ENCODE measurements at regions not wholly inside any gene's neighbourhood (a gene's known extent, or its start where the extent isn't known, plus 50 kb on each side); places are given as distances from the start of the nearest gene placed in this dataset.

DNA sequence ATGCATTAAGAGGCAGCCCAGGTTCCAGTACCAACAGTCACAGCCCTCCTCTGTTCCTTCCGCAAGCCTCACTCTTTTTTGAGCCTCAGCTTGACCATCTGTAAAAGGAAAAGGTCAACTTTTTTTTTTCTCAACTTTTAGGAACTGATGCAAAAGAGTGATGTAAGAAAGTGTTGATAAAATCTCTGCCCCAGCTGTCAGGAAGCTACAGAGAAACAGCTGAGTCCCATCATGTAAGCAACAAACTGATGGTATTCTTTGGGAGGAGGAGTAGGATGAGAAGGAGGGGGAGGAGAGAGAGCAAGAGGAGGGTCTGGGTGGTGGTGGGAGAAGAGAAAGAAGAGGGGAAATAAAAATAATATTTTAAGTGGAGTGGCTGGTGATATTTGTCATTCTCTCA lies 233.9 kb upstream of the TSHZ3 start:
- Histone ChIP-seq H3K27ac (no peak overlapping the region), H3K9me3 (no peaks in the 10 kb centered on the region), H3K27me3 (peaks cover 4% of the 10 kb centered on the region), H3K4me1 (ENCODE audit: control insufficient read depth in 1 of 2, insufficient read depth in 1 of 2, low read depth in 1 of 2, low read length in 1 of 2) (no peaks in the 10 kb centered on the region), H3K4me3 (ENCODE audit: low read depth in 1 of 2, low read length in 1 of 2) (no peak overlapping the region), H3K36me3 (no peaks in the 10 kb centered on the region)
- TF ChIP-seq, protein P1, sequence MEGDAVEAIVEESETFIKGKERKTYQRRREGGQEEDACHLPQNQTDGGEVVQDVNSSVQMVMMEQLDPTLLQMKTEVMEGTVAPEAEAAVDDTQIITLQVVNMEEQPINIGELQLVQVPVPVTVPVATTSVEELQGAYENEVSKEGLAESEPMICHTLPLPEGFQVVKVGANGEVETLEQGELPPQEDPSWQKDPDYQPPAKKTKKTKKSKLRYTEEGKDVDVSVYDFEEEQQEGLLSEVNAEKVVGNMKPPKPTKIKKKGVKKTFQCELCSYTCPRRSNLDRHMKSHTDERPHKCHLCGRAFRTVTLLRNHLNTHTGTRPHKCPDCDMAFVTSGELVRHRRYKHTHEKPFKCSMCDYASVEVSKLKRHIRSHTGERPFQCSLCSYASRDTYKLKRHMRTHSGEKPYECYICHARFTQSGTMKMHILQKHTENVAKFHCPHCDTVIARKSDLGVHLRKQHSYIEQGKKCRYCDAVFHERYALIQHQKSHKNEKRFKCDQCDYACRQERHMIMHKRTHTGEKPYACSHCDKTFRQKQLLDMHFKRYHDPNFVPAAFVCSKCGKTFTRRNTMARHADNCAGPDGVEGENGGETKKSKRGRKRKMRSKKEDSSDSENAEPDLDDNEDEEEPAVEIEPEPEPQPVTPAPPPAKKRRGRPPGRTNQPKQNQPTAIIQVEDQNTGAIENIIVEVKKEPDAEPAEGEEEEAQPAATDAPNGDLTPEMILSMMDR (IDR thresholded peaks at IDR 0.05), result no peak

DNA sequence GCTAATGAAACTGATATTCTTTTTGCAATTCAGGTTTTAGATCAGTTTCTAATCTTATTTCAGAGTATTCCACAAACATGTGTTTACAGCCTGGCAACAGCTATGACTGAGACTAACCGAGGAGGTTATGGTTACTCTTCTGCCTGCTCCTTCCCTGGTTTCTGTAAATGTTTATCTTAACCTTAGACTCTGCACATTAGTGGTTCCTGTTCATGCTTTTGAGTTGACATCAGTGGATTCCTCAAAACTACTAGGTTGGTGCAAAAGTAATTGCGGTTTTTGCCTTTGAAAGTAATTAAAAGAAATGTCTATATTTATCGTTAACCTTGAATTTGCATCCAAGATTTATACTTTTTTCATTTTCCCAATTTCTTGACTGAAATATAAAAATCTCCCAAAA lies 237.0 kb upstream of the TSHZ3 start:
- Histone ChIP-seq H3K4me3 (ENCODE audit: low read depth in 1 of 2, low read length in 1 of 2) (no peak overlapping the region), H3K27ac (no peak overlapping the region), H3K36me3 (no peaks in the 10 kb centered on the region), H3K27me3 (peaks cover 4% of the 10 kb centered on the region), H3K4me1 (ENCODE audit: control insufficient read depth in 1 of 2, insufficient read depth in 1 of 2, low read depth in 1 of 2, low read length in 1 of 2) (no peaks in the 10 kb centered on the region), H3K9me3 (no peaks in the 10 kb centered on the region)
- TF ChIP-seq, protein P1 (IDR thresholded peaks at IDR 0.05), result no peak

GRCh38 chr19:31589109-31589508 lies 239.9 kb upstream of the TSHZ3 start:
- H3K4me1 ChIP-seq (ENCODE audit: control insufficient read depth in 1 of 2, insufficient read depth in 1 of 2, low read depth in 1 of 2, low read length in 1 of 2), result no peaks in the 10 kb centered on the region
- TF ChIP-seq, protein P1 (IDR thresholded peaks at IDR 0.05), result no peak

GRCh38 chr19:31591258-31591657 lies 242.0 kb upstream of the TSHZ3 start:
- Histone ChIP-seq H3K27ac (no peak overlapping the region), H3K4me3 (ENCODE audit: low read depth in 1 of 2, low read length in 1 of 2) (no peak overlapping the region), H3K9me3 (no peaks in the 10 kb centered on the region), H3K4me1 (ENCODE audit: control insufficient read depth in 1 of 2, insufficient read depth in 1 of 2, low read depth in 1 of 2, low read length in 1 of 2) (no peaks in the 10 kb centered on the region), H3K27me3 (no peaks in the 10 kb centered on the region), H3K36me3 (no peaks in the 10 kb centered on the region)
- TF ChIP-seq, protein P1 (IDR thresholded peaks at IDR 0.05), result no peak

More at GRCh38 chr19:31589109-31589508, 239.9 kb upstream of the TSHZ3 start:
- Histone ChIP-seq H3K27me3 (no peaks in the 10 kb centered on the region), H3K36me3 (no peaks in the 10 kb centered on the region), H3K9me3 (no peaks in the 10 kb centered on the region), H3K4me3 (ENCODE audit: low read depth in 1 of 2, low read length in 1 of 2) (no peak overlapping the region), H3K27ac (no peak overlapping the region)

GRCh38 chr19:31592456-31592855 lies 243.2 kb upstream of the TSHZ3 start:
- no peaks in the 10 kb centered on the region for H3K36me3 ChIP-seq
- no peak overlapping the region for H3K4me3 ChIP-seq (ENCODE audit: low read depth in 1 of 2, low read length in 1 of 2)
- H3K27me3 ChIP-seq, result no peaks in the 10 kb centered on the region
- H3K27ac ChIP-seq, result no peak overlapping the region
- no peaks in the 10 kb centered on the region for H3K9me3 ChIP-seq
- TF ChIP-seq, protein P1 (IDR thresholded peaks at IDR 0.05), result no peak
- H3K4me1 ChIP-seq (ENCODE audit: control insufficient read depth in 1 of 2, insufficient read depth in 1 of 2, low read depth in 1 of 2, low read length in 1 of 2), result no peaks in the 10 kb centered on the region

DNA sequence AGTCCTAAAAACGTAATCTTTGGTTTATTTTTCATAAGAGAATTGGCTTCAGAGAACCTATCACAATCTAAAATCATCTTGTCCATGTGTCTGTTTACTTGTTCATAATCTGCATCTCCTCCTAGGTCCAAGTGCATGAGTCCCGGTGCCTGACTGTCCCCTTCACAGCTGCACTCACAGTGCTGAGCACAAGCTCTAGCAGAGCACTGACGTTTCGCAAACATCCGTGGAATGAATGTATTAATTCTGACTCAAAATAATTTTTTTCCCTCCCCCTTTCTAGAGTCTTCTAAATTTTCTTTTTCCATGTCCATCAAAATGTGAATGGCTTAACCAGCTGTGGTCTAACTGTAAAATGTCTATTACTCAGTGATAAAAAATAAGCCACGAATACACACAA lies 245.5 kb upstream of the TSHZ3 start:
- no peak overlapping the region for H3K27ac ChIP-seq

More for the DNA sequence above, 245.5 kb upstream of the TSHZ3 start:
- no peaks in the 10 kb centered on the region for H3K36me3 ChIP-seq
- H3K27me3 ChIP-seq, result no peaks in the 10 kb centered on the region
- no peaks in the 10 kb centered on the region for H3K4me1 ChIP-seq (ENCODE audit: control insufficient read depth in 1 of 2, insufficient read depth in 1 of 2, low read depth in 1 of 2, low read length in 1 of 2)
- TF ChIP-seq, protein P1 (IDR thresholded peaks at IDR 0.05), result no peak
- H3K9me3 ChIP-seq, result no peaks in the 10 kb centered on the region
- H3K4me3 ChIP-seq (ENCODE audit: low read depth in 1 of 2, low read length in 1 of 2), result no peak overlapping the region
